ENCODE measurements at regions not wholly inside any gene's neighbourhood (a gene's known extent, or its start where the extent isn't known, plus 50 kb on each side); places are given as distances from the start of the nearest gene placed in this dataset.

DNA sequence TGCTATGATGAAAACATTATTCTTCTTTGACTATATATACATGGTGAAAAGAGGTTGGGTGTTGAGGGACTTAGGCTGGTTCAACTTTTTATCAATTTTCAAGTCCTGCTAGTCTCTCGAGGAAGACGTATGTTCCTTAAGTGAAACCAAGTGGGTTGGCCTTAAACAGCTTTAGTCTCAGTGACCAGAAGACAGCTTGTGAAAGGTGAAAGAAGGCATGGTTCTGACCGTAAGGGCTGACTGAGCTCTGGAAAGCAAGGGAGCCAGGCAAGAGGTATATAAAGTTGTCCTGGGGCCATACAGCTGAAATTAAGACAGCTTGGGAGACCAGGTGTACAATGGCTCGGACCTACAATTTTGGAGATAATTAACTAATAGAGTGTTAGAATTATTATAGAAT, 128.9 kb upstream of the TP63 start:
- no peak for DNase-seq

- DNase-seq, result no peak
These were observed 128.4 kb upstream of the TP63 start for GRCh38 chr3:189502676-189503257.

- DNase-seq, result no peak
These were observed 123.3 kb upstream of the TP63 start for GRCh38 chr3:189507856-189508255.

DNA sequence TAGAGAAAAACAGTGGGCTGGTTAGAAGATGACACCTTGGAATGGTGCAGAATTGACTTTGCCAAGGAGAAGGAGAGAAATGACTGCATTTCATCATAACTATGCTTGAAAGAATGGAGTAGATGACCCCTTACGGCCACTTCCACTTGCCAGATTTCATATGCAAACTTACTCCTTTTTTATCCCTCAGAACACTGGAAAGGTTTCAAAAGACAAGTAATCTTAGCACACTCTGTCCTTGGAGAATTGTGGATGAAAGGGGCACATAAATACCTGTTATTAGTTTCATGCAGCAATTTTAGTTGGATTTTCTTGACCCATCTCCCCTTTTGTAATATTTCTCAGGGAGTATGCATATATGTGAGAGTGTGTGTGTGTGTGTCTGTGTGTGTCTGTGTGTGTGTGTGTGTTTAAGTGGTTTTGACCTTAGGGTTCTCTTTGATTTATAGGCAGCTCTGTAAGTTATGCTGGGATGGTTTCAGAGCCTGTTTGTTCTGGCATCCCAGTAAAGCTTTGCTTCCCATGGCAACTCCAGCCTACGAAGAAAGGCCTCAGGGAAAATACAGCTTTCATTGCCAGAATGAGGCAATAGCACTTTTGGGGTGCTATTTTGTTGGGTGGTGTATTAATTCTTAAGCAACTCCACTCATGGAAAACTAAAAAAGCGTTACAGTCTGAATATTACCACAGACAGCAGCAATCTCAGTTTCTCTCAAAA, 122.2 kb upstream of the TP63 start:
- no peak for DNase-seq

- no peak for DNase-seq
These were observed 119.2 kb upstream of the TP63 start for GRCh38 chr3:189512039-189512438.

DNA sequence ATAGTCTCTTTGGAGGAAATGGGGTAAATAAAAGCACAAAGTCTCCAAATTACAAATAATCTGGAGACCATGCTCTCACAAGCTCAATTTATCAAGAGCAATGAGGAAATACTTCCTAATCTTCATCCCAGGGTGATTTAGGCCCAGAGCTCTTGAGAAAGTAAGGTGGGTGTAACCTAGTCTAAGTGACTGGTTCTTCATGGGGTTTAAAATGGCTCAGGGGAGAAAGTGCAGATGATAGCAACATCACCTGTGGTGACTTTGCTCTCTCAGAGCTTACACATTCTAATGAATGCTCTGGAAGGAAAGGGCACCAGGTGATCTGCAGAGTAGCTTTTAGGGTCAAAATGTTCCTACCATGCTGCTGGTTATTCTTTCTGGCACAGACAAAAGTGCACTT, 118.4 kb upstream of the TP63 start:
- DNase-seq, result no peak

GRCh38 chr3:189513281-189514117, 117.7 kb upstream of the TP63 start:
- no peak for DNase-seq

GRCh38 chr3:189516039-189516438, 115.2 kb upstream of the TP63 start:
- DNase-seq, result no peak

- DNase-seq, result no peak
These were observed 113.2 kb upstream of the TP63 start for GRCh38 chr3:189517981-189518380.

- DNase-seq, result no peak
These were observed 111.7 kb upstream of the TP63 start for GRCh38 chr3:189519458-189519857.

GRCh38 chr3:189529468-189529867, 101.7 kb upstream of the TP63 start:
- DNase-seq, result no peak

- DNase-seq, result no peak
These were observed 101.2 kb upstream of the TP63 start for GRCh38 chr3:189529889-189530471.

GRCh38 chr3:189530822-189531221, 100.4 kb upstream of the TP63 start:
- DNase-seq, result no peak

GRCh38 chr3:189531271-189531670, 99.9 kb upstream of the TP63 start:
- no peak for DNase-seq

DNA sequence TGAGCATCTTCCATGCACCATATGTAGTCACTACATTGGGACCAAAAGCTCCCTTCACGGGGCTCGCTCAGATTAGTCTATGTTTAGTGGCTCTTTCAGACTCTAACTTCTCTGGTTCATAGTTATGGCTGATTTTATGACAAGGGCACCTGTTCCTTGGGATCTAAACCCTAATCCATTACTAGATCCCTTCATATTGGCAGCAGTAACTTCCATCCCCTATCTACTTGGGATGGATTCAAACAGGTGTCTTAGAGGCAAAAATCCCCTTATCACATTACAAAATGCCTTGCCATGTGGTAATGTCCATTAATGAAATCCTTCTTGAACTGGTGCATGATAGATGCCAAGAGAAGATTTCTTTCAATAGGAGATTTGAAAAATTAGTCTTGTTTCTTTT, 96.7 kb upstream of the TP63 start:
- DNase-seq, result no peak

- DNase-seq, result no peak
These were observed 94.1 kb upstream of the TP63 start for GRCh38 chr3:189537135-189537534.

- DNase-seq, result no peak
These were observed 83.7 kb upstream of the TP63 start for GRCh38 chr3:189547448-189547847.

GRCh38 chr3:189548053-189548452, 83.1 kb upstream of the TP63 start:
- DNase-seq, result no peak

DNA sequence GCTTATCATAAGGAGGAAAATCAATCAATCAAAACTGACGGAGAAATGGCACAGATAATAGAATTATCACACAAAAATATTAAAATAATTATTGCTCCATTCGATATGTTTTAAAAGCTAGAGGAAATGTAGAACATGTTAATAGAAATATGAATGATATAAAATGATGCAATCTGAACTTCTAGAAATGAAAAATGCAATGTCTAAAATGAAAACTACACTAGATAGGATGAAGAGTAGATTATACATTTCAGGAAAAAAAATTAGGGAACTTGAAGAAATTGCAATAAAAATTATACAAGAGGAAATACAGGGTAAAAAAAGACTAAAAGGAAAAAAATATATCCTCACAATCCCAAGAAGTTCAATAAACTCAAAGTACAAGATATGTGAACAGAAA, 80.2 kb upstream of the TP63 start:
- DNase-seq, result no peak

DNA sequence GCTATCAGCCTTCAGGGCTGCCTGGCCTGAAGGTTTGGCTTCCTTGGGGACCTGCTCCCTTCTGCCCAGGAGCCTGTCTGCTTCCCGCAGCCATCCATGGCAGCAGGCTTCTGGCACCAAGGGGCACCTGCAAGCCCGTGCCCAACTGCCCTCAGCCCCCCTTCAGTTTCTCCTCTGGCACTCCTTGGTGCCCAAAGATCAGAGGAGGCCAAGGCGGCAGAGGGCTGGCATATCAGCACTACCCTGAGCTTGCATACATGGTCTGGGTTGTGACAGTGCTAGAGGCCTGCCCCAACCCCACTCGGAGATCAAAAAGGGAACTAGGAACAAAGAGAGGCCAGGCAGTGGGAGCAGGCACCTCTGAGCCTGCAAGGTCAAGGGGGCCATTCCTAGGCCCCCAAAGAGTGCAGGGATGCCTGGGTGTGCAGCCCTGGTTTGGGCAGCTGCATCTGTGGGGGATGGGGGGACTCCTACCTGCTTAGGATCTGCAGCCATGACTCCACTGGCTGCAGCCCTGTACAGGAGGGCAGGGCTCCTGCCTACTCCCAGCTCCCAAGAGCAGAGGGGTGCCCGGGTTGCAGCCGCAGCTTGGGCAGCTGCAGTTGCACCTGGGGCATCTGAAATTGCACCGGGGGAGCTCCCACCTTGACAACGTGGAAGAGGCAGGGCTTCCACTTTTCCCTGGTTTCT, 76.2 kb upstream of the TP63 start:
- no peak for DNase-seq

- no peak for DNase-seq
These were observed 75.7 kb upstream of the TP63 start for GRCh38 chr3:189555558-189555881.

- no peak for DNase-seq
These were observed 73.4 kb upstream of the TP63 start for GRCh38 chr3:189557824-189558223.

DNA sequence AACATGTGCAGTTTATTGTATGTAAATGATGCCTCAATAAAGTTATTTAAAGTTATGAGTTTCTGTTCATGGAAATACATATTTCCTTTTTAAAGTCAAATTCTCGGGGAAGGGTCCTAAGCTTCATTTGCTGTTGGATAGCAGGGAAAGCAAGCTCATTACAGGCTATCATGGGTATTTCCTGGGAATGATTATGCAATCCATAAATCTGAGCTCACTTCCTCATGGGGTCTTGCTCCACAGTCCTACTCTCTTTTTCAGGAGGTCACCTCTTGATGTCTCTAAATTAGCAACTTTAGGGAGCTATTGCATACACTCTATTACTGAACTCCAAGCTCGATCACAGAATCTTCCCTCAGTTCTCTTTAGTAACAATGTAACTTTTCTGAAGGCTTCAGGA, 69.9 kb upstream of the TP63 start:
- DNase-seq, result no peak

All from NCI-H510A treated with DMSO at 0.1 percent for 48 hours (cell line).